ENCODE measurements at regions not wholly inside any gene's neighbourhood (a gene's known extent, or its start where the extent isn't known, plus 50 kb on each side); places are given as distances from the start of the nearest gene placed in this dataset.

DNA sequence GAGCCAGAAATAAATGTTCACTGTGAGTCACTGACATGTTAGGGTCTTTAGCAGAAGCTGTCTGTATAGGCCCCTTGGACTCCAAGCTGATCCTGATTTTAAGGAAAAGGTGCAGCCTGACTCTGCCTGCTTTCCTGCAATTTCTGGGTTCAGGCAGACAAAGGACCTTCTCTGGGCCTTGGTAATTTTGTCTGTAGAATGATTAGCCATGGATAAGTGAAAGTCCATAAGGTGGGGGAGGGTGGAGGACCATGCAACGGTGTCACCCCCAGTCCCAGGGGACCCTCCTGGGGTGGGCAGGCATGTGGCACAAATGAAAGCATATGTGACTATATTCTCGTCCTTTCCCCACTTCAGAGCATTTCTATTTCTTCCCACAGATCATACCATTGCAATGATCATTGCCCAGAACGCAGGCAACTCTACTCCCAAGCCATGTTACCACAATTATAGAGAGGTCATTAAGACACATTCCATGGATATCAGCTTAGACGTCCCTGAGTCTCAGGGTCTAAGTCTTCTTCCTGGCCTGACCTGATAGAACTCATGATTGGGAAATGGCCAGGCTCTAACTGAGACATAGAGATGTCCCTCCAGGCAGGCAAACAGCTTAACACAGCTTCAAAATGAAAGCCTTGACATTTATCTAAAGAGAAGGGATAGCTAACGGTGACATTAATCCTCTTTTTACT, 157.9 kb upstream of the ALDH1B1 start:
- Histone ChIP-seq H3K9me2 (replicated peaks; ENCODE audit: low read depth, low read length) (no peaks in the 10 kb centered on the region), H3K79me2 (ENCODE audit: insufficient read depth, low read length) (no peaks in the 10 kb centered on the region), H3K9me3 (ENCODE audit: insufficient read depth, low read depth, low read length) (no peaks in the 10 kb centered on the region), H3K4me2 (ENCODE audit: low read depth, low read length, poor library complexity, severe bottlenecking) (no peak overlapping the region), H3K9ac (ENCODE audit: low read depth, low read length, poor library complexity, severe bottlenecking) (no peak overlapping the region), H3K36me3 (ENCODE audit: insufficient read depth, low read length) (no peaks in the 10 kb centered on the region), H4K20me1 (ENCODE audit: insufficient read depth, low read length, poor library complexity, severe bottlenecking) (no peaks in the 10 kb centered on the region), H3K4me1 (ENCODE audit: insufficient read depth, low read length, poor library complexity, severe bottlenecking) (no peaks in the 10 kb centered on the region), H2AFZ (ENCODE audit: low read length) (no peak overlapping the region), H3K4me3 (ENCODE audit: low read length, poor library complexity, severe bottlenecking) (no peak overlapping the region), H3F3A (ENCODE audit: low read depth) (no peaks in the 10 kb centered on the region), H3K27me3 (ENCODE audit: insufficient read depth, low read length, poor library complexity, severe bottlenecking) (no peaks in the 10 kb centered on the region)
- TF ChIP-seq EZH2phosphoT487 (IDR thresholded peaks at IDR 0.05; ENCODE audit: borderline replicate concordance) (no peak), CTCF (conservative IDR thresholded peaks at IDR 0.05; ENCODE audit: low read length) (no peak)

- no peaks in the 10 kb centered on the region for H3K9me2 ChIP-seq (replicated peaks; ENCODE audit: low read depth, low read length)
- no peak overlapping the region for H3K9ac ChIP-seq (ENCODE audit: low read depth, low read length, poor library complexity, severe bottlenecking)
- no peak overlapping the region for H3K4me2 ChIP-seq (ENCODE audit: low read depth, low read length, poor library complexity, severe bottlenecking)
- no peaks in the 10 kb centered on the region for H3K79me2 ChIP-seq (ENCODE audit: insufficient read depth, low read length)
- no peaks in the 10 kb centered on the region for H3F3A ChIP-seq (ENCODE audit: low read depth)
- H3K27me3 ChIP-seq (ENCODE audit: insufficient read depth, low read length, poor library complexity, severe bottlenecking), result no peaks in the 10 kb centered on the region
- no peak overlapping the region for H3K4me3 ChIP-seq (ENCODE audit: low read length, poor library complexity, severe bottlenecking)
- no peaks in the 10 kb centered on the region for H3K4me1 ChIP-seq (ENCODE audit: insufficient read depth, low read length, poor library complexity, severe bottlenecking)
- H3K9me3 ChIP-seq (ENCODE audit: insufficient read depth, low read depth, low read length), result no peaks in the 10 kb centered on the region
- no peak for TF ChIP-seq EZH2phosphoT487 (IDR thresholded peaks at IDR 0.05; ENCODE audit: borderline replicate concordance)
- no peak for TF ChIP-seq CTCF (conservative IDR thresholded peaks at IDR 0.05; ENCODE audit: low read length)
- H3K36me3 ChIP-seq (ENCODE audit: insufficient read depth, low read length), result no peaks in the 10 kb centered on the region
- no peaks in the 10 kb centered on the region for H4K20me1 ChIP-seq (ENCODE audit: insufficient read depth, low read length, poor library complexity, severe bottlenecking)
- H2AFZ ChIP-seq (ENCODE audit: low read length), result no peak overlapping the region
Measured at GRCh38 chr9:38233796-38234355, 158.6 kb upstream of the ALDH1B1 start.

DNA sequence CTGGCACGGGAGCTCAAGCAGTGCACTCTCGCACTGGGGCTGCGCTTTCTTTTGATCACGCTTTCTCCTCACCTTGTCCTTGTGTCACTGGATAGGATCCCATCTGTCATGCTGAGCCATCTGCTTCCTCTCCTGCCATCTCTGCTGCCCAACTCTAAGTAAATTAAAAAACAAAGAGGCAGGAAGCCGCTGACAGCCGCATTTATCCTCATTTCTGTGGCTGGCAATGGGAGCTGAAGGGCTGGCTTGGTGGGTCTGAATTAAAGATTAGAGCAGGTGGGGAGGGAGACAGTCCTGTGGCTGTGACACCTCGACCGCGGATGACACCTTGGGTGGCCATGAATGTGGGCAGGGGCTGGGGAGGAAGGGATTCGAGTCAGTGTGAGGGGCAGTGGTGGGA, 159.2 kb upstream of the ALDH1B1 start:
- Histone ChIP-seq H3K27me3 (ENCODE audit: insufficient read depth, low read length, poor library complexity, severe bottlenecking) (no peaks in the 10 kb centered on the region), H3K9me3 (ENCODE audit: insufficient read depth, low read depth, low read length) (no peaks in the 10 kb centered on the region), H3F3A (ENCODE audit: low read depth) (no peaks in the 10 kb centered on the region), H3K36me3 (ENCODE audit: insufficient read depth, low read length) (no peaks in the 10 kb centered on the region), H3K4me1 (ENCODE audit: insufficient read depth, low read length, poor library complexity, severe bottlenecking) (peaks cover 2% of the 10 kb centered on the region), H3K4me2 (ENCODE audit: low read depth, low read length, poor library complexity, severe bottlenecking) (no peak overlapping the region), H2AFZ (ENCODE audit: low read length) (no peak overlapping the region), H3K4me3 (ENCODE audit: low read length, poor library complexity, severe bottlenecking) (no peak overlapping the region), H3K79me2 (ENCODE audit: insufficient read depth, low read length) (no peaks in the 10 kb centered on the region), H3K9ac (ENCODE audit: low read depth, low read length, poor library complexity, severe bottlenecking) (no peak overlapping the region), H3K9me2 (replicated peaks; ENCODE audit: low read depth, low read length) (no peaks in the 10 kb centered on the region), H4K20me1 (ENCODE audit: insufficient read depth, low read length, poor library complexity, severe bottlenecking) (no peaks in the 10 kb centered on the region)
- TF ChIP-seq CTCF (conservative IDR thresholded peaks at IDR 0.05; ENCODE audit: low read length) (no peak), EZH2phosphoT487 (IDR thresholded peaks at IDR 0.05; ENCODE audit: borderline replicate concordance) (no peak)

Measured in Loucy (cell line).